CD4-positive, alpha-beta T cell treated with Interleukin-17A for 1 hour (primary cell): ENCODE measurements at regions not wholly inside any gene's neighbourhood (a gene's known extent, or its start where the extent isn't known, plus 50 kb on each side); places are given as distances from the start of the nearest gene placed in this dataset.

Source experiments
- DNase-seq: peaks from one replicate; pipeline ENCODE4 v3.0.0-alpha.2; 2020

DNA sequence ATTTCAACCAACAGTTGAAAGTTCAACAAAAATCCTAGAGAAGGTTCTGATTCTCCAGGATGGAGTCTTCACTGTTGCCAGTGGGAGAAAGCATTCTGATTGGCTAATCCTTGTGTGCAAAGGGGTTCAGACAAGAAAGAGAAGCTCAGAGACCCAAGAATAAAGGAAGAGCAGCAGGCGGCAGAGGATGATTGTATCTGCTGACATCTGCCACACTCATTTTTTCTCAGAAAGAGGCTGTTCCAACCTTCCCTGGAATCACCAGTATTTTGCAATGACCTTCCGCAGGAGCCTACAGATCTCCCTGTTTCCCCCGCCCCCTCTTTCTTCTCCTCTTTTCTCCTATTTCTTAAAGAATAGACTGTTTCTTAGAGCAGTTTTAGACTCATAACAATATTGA is 376.7 kb downstream of the CDH26 start:
- no peak for DNase-seq

DNA sequence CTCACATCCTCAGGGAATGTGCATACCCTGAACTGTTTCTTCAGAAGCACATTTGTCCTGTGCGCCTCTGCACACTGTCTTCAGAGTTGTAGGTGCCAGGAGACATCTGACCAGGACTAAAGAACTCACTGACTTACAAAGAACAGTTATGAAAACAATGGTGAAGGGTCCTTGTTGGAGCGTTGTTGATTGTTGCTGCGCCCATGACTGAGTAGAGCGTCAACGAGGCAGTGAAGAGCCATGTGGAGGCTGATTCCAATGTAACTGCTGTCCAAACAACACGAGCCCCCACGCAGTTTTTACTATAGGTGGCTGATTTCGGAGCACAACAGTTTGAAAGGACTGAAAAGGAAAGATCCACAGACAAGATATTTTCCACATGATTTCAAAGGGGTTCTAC is 380.3 kb downstream of the CDH26 start:
- no peak for DNase-seq

DNA sequence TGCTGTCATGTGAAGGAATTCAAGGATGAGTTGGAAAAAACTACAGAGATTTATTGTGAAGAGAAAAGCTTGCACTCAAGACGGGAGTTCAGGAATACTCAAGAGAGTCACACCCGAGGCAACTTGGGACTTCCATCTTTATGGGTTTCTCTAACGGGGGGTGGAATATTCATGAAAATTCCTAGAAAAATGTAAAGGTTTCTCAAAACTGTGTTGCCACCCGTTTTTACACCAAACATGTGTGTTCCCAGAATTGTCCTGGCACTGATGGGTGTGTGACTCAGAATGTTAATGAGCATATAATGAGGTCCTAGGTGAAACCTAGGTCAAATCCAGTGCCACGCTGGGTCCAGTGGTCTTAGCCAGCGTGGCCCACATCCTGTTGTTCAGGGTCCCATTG is 381.5 kb downstream of the CDH26 start:
- DNase-seq, result no peak

GRCh38 chr20:60340232-60340631 is 382.0 kb downstream of the CDH26 start:
- no peak for DNase-seq

GRCh38 chr20:60341062-60341461 is 382.8 kb downstream of the CDH26 start:
- no peak for DNase-seq

DNA sequence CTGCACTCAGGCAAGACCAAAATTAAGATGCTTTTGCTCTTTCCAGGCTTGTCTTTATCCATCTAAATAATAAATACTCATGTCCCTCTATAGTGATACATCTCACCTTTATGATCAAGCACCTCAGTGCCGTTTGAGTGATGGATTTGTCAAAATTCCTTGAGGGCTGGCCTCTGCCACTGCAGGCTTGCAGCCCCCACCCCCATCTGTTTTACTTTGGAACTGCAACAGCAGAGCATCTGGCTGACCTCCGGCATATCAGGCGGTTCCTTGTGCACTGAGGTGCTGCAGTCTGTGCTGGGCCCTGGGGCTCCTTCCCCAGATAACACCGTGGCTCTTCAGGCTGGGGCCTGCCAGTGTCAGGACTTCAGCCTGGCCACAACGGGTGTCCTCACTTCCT is 386.9 kb downstream of the CDH26 start:
- no peak for DNase-seq

DNA sequence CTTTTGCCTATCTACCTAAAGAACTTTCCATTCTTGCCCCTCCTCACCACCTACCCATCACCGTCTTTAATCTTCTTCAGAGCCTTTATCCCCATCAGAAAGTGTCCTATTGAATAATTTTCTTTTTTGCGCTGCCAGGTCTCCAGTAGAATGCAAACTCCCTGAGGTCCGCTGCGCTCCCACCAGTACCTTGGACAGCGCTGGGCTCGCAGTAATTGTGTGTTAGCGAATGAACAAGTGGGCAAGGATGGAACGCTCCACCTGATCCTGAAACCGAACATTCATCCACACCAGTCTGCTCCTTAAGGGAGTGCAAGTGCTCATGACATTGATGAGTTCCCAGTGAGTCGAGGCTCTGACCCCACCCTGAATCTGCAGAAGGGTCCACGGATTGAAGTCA is 391.2 kb downstream of the CDH26 start:
- no peak for DNase-seq

- DNase-seq, result no peak
Measured at GRCh38 chr20:60352017-60352416, 393.8 kb downstream of the CDH26 start.

DNA sequence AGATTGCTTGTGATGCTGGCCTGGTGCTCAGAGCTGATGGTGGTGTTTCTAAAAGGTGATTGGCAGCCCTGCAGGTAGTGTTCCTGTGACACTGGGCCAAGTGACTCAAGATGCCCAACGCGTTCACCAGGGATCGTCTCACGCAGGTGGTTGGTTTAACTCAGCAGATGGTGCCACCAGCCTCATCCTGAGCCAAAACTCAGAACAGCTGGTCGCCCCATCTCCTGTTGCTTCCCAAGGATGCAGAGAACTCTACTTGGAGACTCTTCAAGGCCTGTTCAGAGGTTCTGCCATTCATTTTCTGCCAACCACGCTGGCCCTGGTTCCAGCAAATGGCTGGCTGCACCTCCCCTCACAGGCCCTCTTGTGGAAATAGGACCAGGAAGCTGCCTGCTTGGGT is 394.4 kb downstream of the CDH26 start:
- DNase-seq, result no peak

DNA sequence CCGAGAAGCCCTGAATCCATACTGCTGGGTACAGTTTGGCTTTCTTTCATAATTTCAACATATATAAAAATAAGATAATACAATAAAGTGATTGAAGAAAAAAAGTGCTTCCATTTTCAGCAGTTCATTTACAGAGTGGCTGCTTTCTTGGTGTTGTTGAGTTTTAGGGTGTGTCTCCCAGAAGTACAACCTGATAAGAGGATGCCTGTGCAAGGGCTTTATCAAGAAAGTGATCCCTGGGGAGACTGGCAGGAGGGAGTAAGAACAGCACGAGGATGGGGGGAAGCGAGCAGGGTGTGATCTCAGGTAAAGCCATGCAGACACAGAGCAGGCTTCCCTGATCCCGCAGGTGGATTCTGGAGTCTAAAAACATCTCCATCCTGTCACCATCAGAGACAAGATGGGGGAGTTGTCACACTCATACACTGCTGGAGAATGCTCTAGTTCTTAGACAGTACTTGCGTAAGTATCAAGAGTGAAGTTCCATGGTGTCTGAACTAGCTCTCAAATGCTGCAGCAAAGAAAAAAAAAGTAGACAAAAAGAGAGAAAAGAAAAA is 395.9 kb downstream of the CDH26 start:
- DNase-seq, result no peak

GRCh38 chr20:60358101-60358500 is 399.9 kb downstream of the CDH26 start:
- no peak for DNase-seq

DNA sequence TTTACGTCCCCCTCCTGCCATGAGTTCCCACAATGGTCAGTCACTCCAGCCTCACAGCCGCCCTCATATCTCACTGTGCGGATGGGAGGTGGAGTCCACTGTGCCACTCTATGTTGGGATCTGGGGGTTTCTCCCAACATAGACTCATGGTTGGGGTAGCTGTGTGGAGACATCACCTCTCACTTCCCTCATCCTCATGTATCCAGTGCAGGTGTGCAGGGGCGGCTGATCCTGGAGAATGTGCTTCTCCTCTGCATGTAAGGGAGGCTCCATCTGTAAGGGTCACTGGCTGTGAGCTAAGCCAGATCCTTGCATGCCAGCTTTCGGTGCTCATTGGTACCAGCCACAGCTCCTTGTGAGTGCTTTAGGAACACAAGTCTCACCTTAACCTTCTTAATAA is 400.8 kb downstream of the CDH26 start:
- DNase-seq, result no peak

- DNase-seq, result no peak
Measured at GRCh38 chr20:60361761-60362395, 403.7 kb downstream of the CDH26 start.

DNA sequence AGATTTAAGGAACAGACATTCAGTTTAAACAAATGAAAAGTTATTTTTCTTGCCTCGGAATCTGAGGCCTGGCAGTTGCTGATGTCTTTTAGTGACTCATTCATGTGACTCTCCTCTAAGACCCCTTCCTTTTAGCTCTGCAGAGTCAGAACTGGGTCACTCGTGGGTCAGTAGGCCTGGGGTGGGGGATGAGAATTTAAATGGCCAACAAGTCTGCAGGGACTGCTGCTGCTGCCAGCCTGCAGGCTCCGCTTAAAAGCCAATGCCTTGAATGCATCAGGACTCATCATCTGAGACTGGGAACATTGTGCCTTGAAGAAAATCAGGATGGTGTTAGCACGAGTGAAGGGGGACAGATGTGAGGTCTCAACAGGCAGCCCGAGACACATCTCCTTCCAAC is 404.3 kb downstream of the CDH26 start:
- no peak for DNase-seq

GRCh38 chr20:60363698-60364097 is 405.5 kb downstream of the CDH26 start:
- DNase-seq, result no peak

GRCh38 chr20:60365064-60365666 is 406.9 kb downstream of the CDH26 start:
- no peak for DNase-seq

DNA sequence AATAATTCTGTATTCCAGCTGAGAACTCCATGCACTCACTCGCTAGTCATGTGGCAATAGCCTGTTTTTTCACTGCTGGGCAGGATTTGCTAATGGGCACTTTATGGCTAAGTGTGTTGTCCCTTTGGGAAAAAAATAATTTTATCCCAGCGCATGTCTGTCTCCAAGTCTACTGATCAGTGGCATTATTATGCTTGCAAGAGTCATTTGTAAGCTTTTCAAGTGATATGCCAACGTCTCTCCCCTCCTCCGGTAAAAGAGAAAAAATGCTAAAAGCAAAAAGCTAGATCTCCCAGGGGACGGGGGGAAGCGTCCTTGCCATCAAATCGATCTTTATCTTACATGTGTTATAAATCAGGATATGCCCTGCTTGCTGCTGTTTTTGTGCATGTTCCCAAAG is 407.7 kb downstream of the CDH26 start:
- no peak for DNase-seq

- DNase-seq, result no peak
Measured at GRCh38 chr20:60371384-60371783, 413.2 kb downstream of the CDH26 start.

DNA sequence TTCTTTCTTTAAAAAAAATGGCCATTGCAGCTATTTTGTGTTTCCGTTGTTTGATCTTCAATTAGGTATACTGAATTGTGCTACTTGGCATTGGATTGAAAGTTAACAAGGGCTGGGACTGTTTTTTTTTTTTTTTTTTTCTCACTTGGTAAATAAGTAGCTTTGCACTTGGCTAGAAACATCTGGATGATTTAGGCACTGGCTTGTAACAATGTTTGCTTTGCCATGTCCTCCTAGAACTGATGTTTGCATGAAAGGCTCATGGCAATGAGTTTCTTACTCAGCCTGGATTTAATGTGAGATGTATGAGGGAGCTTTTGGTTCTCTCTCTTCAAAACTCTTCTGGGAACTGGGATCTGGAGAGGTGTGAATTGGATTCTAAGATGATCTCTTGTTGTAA is 414.1 kb downstream of the CDH26 start:
- DNase-seq, result no peak

DNA sequence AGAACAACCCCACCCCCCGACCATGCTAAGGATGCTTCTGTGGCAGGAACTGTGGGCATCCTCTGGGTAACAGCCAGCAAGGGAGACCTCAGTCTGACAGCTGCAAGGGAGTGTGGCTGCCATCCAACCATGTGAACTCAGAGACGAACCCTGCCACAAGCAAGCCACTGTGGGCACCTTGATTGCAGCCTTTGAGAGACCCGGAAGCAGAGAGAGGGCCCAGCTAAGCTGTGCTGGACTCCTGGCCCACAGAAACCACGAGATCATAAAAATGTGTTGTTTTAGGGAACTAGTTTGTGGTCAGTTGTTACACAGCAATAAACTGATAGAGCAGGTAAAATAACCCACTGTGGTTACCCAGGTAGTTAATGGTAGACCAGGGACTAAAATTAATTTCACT is 414.6 kb downstream of the CDH26 start:
- no peak for DNase-seq

- no peak for DNase-seq
Measured at GRCh38 chr20:60378620-60379019, 420.4 kb downstream of the CDH26 start.

- DNase-seq, result no peak
Measured at GRCh38 chr20:60381643-60382400, 423.6 kb downstream of the CDH26 start.

DNA sequence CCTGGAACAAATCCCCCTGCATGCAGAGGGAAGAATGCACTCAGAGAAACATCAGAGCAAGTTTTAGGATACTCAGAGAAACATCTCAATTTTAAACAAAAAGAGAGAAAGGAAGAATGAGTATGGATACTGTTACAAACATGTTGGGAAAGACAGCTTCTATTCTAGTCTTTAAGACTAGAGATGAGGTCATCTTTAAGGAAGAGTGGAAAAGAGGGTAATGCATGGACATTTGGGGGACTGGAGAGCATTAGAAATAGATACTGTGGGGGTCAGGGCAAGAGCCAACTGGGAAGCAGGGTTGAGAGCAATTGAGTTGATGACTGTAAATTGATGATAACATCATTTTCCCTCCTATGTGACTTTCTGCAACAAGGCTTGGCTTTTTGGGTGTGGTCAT is 431.2 kb downstream of the CDH26 start:
- no peak for DNase-seq

GRCh38 chr20:60389882-60390281 is 431.7 kb downstream of the CDH26 start:
- DNase-seq, result no peak
